CD4-positive, alpha-beta T cell treated with Interleukin-6 for 4 hours (primary cell): ENCODE measurements at regions not wholly inside any gene's neighbourhood (a gene's known extent, or its start where the extent isn't known, plus 50 kb on each side); places are given as distances from the start of the nearest gene placed in this dataset.

ENCODE experiments used
- DNase-seq: peaks from one replicate; pipeline ENCODE4 v3.0.0-alpha.2; 2020; ENCODE audit warnings: mixed read lengths

DNA sequence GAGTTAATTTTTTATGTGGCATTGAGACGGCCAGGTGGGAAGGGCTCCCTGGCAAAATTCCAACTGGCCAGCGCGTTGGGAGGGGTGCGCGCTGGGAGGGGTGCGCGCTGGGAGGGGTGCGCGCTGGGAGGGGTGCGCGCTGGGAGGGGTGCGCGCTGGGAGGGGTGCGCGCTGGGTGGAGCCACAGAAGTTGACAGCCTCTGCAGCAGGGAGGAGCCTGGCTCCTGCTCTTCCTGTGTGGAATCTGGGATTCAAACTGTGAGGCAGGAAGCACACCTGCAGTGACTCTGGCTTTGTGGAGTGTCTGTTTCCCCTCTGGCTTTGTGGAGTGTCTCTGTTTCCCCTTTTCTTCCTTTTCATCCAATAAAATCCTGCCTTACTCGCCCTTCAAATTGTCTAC, 147.9 kb upstream of the CBLN2 start:
- DNase-seq, result no peak

DNA sequence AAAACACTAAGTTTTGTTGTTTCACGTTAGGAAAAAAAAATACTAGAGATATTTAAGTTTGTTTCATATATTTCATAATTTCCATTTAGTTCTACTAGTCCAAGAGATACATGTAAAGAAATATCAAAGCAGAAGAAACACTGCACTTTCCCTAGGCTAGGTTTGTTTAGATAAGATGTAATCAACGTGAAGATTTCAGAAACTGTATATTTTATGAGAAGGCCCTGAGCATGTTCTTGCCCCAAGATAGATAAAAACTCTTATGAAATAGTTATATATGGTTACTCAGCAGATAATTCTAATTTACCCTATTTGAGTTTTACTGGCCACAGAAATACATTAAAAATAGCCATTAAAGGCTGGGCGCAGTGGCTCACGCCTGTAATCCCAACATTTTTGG, 143.6 kb upstream of the CBLN2 start:
- DNase-seq, result no peak

DNA sequence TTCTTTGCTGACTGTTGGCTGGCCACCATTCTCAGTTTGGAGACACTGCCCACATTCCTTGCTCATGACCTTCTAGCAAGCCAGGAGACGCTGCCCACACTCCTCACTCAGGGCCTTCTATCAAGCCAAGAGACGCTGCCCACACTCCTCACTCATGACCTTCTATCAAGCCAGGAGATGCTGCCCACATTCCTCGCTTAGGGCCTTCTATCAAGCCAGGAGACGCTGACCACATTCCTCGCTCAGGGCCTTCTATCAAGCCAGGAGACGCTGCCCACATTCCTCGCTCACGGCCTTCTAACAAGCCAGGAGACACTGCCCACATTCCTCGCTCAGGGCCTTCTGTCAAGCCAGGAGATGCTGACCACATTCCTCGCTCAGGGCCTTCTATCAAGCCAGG, 131.3 kb upstream of the CBLN2 start:
- no peak for DNase-seq

DNA sequence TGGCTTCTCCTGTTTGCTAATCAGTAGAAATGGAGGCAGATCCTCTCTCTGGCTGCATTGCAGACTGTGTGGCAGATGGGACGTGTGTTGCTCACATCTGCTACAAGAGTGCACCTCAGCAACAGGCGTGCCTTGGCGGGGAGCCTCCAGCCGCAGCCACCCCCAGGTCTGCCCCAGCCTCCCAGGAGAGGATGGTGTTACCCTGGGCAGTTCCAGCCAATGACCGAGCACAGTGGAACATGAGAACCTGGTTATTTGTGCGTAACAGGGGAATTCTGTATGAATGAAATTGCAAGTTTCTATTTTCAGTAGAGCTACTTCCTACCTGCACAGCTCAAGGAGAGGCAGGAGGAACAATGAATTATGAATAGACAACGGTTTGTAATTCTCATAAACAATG, 130.6 kb upstream of the CBLN2 start:
- DNase-seq, result no peak

DNA sequence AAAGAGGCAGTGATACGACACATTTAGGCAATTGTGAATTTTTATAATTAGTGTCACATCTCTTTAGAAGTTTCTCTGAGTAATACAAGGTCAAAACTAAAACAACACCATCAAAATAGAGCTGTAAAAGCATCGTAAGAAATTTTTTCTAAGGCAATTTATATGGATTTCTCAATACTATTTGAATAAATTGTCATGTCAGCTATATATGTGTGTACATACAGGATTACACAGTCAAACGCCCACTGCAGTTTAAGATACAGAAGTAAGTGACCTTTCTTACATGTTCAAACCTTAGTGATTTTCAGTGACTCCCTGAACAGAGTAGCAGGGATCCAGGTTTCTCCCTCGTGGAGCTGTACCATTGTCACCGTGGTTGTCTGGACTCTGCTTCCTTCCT, 129.1 kb upstream of the CBLN2 start:
- DNase-seq, result no peak

DNA sequence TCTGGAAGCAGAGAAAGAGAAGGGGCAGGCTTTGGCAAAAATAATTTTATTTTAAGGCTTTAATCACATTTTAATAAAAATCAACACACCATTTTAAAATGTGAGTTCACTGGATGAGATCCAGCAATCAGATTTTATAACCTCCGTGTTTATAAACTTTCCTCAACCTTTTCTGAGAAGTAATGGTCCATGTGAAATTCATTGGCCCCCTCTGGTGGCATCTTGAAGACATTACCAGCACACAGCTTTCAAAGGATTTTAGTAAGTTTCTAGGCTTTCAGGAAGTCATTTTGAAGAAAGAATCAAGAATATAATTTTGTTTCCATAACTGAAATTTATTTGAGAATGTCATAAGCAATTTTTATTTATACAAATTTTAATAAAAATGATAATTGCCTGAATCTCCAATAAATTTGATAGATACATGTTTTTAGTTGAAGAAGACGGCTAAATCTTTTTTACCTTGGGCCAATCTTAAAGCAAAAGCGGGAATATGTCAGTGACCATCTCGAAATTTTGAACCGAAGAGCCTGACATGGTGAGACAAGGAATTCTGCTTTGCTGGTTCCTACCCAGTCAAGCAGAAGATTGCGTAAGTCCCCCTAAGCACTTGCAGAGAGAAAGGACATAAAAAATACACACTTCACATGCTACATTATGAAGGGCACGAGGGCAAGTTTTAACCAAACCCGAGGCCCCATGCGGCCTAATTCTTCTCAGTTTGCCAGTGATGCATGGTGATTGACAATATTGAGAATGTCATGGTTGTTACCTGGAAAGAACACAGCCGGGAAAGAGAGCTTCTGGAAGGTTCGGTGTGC, 128.4 kb upstream of the CBLN2 start:
- DNase-seq, result no peak

DNA sequence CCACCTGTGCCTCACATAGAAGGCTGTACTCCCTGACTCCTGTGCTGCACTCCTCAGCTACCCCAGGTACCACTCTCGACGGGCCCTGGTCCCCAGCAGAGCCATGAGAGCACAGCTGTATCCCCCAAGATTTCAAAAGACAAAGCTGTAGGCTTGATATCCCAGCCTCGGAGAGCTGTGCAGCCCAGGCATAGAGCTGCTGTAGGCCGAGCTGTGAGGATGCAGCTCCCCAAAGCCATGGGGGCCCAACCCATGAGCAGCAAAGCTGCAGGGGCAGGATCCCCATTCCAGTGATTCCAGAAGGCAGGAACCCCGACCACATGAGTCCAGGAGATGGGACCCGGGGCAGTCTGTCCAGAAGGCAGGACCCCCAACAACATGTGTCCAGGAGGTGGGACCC, 123.8 kb upstream of the CBLN2 start:
- DNase-seq, result no peak

DNA sequence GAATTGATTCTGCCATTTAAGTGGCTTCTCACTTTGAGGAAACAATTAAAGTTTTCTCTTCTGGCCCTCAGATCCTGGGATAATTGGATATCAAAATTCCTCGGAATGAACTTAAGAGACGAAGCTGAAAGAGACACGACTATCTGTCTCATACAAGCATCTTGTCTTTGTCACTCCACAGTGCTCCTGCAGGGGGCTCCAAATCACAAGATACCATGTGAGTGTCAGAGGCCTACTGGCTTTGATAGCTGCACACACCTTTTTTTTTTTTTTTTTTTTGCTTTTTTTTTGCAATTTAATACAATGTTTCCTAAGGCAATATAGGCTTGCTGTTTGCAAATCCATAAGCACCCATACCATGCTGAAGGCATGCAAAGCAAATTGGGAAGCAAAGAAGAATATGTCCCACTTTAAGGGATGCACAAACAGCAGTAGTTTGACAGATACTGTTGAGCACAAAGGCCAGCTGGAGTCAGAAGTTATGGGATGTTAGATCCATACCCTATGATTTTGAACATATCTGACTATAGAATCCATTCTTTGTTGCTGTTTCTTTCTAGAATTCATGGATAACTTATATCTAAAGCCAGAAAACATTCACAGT, 109.0 kb upstream of the CBLN2 start:
- peak; percentile 11 for DNase-seq

DNA sequence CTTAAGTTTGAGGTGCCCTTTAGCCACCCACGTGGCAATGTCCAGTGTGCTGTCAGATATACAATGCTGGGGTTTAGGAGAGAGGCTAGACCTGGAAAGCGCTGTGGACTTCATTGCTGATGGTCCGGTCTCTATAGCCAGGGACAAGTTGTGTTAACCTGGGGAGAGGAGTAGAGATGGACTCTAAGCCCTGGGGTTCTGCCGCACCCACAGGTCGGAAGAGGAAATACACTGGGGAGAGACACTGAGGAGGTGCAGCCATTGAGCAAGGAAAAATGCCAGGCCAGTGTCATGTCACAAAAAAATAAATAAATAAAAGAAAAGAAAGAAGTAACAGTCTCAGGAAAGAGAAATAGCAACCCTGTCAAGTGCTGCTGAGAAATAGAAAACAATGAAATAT, 106.9 kb upstream of the CBLN2 start:
- DNase-seq, result no peak

DNA sequence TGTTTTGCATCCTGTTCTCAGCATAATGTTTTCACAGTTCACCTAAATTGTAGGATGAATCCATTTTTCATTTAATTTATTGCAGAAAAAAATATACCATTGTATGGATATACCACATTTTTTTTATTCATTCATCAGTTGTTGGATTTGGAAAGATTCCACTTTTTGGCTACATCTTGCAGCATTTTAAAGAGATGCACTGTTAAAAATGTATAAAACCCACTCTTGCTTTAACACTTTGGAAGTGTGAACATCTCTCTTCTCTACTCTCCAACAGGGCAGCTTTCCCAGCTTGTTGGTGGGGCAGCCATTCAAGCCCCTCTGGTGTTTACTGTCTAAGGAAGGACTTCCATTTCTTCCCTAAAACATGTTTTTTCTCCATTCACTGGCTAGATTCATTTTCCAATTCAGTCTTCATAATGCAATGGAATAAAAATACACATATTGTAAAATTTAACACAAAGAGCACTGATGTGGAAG, 104.4 kb upstream of the CBLN2 start:
- DNase-seq, result no peak

DNA sequence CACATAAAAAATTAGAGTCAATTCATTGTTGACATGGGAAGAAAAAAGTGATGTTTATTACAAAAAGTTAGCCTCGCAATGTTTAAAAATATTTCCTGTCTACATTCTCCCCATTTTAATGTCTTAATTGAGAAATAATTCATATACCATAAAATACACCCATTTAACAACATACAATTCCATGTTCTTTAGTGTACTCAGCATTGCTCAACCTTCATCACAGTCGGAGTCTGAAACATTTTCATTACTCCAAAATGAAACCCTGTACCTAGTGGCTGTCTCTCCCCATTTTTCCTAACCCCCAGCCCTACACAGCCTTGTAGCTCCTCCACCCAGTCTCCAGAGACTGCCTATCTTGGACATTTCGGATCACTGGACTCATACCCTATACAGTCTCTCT, 103.9 kb upstream of the CBLN2 start:
- no peak for DNase-seq

DNA sequence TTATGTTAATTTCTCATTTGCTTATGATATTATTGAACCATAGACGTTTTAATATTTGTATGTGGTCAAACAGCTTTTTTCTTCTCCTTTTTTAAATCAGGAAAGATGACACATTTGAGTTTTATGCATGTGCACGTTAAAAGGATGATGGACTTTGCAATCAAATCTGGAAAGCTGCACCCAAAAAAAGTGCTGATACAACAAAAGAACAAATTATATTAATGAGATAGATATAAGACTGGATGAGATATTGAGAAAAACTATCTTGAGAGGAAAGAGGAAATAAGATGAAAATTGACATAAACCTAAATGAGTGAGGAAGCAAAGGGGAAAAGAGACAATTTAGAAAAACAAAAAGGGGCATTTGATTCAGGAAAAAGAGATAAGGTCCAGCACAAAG, 96.4 kb upstream of the CBLN2 start:
- DNase-seq, result no peak

DNA sequence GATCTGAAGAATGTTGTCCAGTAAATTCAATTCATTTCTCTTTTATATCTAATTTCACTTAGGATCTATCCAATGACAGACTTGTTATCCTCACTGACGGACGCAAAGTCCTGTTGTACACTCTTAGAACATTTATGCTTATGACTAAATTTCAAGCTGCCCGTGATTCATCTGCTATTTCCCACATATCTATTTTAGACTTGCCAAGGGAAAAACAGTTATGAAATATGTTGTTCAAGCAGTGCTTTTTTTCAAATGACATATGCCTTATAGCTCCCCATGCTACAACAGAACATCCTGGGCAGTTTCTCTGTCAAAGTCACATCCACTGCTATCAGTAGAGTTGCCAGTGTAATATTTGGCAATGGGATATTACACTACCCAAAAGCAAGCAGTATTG, 94.2 kb upstream of the CBLN2 start:
- no peak for DNase-seq

DNA sequence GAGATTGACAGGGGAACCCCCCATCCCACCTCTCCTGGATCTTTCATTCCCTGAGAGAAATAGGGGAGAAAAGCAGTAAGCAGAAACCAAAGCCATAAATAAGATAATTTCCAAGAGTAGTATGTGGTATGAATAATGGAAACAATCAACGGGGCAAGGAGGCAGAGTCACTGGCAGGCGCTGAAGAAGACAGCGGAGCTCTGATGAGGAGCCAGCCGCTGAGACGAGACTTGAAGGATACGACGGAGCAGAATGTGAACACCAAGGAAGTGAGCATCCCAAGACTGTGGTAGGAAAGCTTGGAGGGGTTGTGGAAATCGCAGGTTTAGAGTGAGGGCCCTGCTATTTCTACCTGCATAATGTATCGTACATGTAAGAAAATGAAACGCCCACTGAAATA, 93.6 kb upstream of the CBLN2 start:
- no peak for DNase-seq

DNA sequence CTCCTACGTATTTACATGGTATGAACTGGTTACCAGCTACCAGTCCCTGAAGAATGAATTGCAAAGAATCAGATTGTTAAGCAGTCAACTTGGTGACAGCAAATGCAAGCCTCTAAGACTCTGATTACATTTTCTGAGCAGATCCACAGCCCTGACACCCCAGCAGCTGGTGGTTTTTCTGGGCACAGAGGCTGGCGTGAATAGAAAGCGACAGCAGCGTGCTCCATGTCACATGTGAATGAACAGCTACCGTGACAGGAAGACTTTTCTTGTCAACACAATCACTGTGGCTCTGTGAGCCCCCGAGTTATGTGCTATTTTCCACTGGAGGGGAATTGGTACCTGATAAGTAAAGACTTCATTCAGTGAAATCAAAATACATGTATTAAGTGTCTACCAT, 93.2 kb upstream of the CBLN2 start:
- DNase-seq, result no peak

DNA sequence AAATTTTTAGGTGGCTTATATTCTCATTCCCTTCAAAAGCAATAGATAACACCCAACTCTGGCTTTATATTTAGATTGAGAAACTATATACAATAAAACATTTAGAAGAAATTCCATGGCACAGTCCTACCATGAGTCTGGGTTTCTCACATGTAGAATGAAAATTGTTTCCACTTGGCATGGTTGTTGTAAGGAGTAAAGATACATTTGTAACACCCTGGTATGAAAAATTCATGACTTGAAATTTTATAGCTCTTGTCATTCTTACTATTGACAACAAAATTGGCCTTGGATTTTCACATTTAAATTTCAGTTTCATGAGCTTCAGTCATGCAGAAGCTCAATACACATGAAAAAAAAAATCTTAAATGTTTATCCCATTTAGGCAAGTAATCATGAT, 92.5 kb upstream of the CBLN2 start:
- no peak for DNase-seq

DNA sequence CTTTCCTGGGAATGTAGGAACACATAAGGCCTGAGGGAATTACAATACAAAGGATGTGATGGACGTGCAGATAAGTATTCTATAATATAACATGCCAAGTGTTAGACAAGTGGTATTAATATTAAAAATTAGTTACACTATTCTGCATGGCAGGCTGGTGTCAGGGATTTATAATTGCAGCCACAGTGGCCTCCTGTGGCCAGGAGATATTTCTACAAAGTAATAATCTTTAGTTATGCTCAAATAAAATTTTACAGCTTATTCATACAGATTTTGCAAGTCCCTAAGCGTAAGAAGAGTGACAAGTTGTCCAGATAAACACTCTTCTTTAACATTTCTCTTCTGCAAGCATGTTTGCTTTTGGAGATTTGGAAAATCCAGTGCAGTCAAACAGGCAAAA, 90.4 kb upstream of the CBLN2 start:
- DNase-seq, result no peak

DNA sequence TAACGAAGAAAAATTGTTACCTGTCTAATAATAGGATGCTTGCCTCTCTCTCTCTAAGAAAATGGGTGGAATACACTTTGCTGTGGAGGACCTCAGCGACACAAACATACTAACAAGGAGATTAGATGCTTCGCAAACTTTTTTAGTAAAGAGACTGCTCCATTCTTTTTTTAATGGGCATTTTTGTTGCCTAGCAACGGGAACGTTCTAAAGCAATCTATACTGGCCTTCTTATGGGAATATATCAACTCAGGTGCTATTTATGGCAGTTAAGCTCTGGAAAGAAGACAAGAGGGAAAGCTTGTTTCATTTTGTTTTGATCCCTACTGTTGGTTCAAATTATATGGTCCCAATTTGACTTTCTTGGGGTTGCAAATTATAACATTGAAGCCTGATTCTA, 86.8 kb upstream of the CBLN2 start:
- DNase-seq, result no peak

DNA sequence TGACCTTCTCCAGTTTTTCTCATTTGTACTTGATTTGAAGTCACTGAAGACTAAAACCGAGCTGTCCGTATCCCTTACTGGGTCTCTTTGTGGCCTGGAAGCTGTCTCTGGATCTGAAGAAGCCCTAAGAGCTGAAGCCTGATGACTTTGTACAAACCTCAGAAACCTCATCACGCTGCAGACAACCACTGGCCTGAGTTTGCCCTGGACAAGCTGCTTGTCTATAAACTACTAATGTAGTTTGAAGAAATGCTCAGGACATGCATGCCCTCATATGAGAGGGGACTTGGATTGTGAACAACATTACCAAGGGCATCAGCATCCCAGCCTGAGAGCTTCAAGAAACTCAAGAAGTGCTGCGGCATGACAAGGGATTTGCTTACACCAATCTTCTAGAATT, 79.3 kb upstream of the CBLN2 start:
- no peak for DNase-seq

DNA sequence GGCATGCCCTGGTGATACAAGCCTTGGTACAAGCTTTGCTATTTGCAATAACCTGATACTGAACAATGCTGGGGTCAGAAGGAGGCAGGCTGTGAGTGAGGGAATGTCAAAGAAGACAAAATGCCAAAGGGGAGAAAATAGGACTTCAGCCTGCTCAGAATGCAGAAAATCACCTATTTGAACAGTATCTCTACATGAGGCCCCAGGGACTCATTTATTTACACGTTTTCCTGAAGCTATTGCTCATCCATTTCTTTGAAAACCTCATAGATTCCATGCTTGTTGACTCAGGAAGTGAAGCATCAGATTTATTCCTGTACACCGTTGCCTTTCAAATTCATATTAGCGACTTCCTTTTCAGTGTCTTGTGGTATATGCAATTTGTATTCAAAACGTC, 69.4 kb upstream of the CBLN2 start:
- no peak for DNase-seq

DNA sequence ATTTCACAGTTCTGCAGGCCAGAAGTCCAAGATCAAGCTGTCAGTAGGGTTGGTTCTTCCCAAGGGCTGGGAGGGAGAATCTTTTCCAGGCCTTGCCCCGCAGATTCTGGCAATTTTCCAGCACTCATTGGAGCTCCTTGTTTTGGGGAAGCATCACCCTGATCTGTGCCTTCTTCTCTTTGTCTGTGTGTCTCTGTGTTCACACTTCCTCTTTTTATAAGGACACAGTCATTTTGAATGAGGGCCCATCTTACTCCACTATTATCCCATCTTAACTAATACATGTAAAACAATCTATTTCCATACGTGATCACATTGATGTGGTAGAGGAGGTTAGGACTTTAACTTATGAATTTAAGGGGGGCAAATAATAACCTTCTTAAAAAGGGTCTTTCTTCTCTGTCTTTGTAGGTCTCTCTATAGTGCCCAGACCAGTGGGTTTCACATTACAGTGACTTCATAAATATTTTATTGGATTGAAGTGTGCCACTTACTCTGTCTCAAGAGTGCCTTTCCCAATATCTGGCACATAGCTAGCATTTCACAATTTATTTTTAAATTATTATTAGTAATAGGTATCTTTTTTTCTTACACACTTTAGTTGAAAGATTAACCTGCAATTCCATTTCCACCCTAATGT, 68.9 kb upstream of the CBLN2 start:
- no peak for DNase-seq

DNA sequence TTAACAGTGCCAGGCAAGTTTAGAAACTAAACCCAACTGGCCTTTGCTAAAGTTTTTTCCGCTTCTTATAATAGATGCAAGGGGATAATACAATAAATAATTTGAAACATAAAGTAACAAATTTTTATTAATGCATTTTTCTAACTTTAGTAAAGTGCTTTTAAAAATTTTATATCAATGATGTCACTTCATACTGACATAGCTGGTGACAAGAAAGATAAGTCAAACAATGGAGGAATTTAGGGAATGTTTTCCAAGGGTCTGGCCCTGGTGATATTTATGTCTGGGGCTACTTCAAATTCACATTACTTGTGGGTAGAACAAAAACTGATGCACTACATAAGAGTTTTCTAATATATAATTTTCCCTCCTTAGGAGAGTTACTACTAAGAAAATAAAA, 61.2 kb upstream of the CBLN2 start:
- no peak for DNase-seq

DNA sequence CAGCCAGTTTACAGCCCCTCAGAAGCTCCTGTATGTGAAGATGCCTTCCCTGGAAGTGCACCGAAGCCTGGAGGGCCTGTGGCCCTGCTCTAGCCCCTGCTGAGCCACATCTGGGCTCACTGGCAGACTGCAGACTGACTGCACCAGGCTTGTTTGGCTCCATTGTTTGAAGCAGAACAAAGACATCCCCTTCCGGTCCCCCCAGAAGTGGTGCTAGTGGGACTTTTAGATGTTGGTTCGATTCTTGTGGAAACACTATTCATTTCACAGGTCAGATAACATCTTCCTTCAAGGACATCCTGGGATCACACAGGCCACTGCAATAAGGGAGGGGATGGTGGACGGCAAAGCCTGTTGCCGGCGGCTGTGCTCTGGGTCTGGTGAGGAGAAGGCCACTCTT, 57.8 kb upstream of the CBLN2 start:
- no peak for DNase-seq

DNA sequence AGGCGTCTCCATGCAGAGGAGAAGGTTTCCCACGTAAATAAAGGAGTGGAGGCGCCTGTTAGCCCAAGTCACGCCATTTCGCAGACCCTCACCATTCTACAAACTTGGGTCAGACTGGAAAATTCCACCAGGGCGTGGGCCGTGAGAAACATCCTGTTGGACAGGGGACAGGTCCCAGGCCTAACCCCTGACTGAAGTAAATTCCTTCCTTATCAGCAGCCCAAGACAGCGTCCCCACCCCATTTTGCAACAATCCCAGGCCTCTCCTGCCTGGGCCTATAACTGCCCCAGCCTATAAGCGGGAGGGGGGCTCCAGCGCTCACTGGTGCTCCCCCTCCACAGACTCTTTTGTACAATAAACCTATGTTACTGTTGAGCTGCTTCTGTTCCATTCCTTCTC, 57.3 kb upstream of the CBLN2 start:
- no peak for DNase-seq
